Thyroid gland (tissue), 4 donors: ENCODE measurements at regions not wholly inside any gene's neighbourhood (a gene's known extent, or its start where the extent isn't known, plus 50 kb on each side); places are given as distances from the start of the nearest gene placed in this dataset.

Experiments used
- DNase-seq, 2 donors: peaks; one replicate each; pipeline ENCODE4 v3.0.0-alpha.2; 2019
- H3K27ac ChIP-seq, 3 donors: fragments of 200-600 bp; sonication (generic); 1 replicate in 2 of 3; 2 replicates in 1 of 3; pipeline ENCODE4 v1.5.1; 2016 to 2019; ENCODE audit warnings: mild to moderate bottlenecking in 1 of 3, moderate library complexity in 1 of 3
- H3K27me3 ChIP-seq: fragments of 200-600 bp; sonication (generic); one replicate; pipeline ENCODE4 v1.5.1; 2019
- H3K36me3 ChIP-seq, 2 donors: fragments of 200-600 bp; sonication (generic); one replicate each; pipeline ENCODE4 v1.5.1; 2016 to 2019
- H3K4me1 ChIP-seq, 2 donors: fragments of 200-600 bp; sonication (generic); one replicate each; pipeline ENCODE4 v1.5.1; 2017 to 2019
- H3K4me3 ChIP-seq, 3 donors: fragments of 200-600 bp; sonication (generic); replicated peaks in 1 of 3; 1 replicate in 2 of 3; 2 replicates in 1 of 3; pipeline ENCODE4 v1.5.1; 2016; ENCODE audit warnings: mild to moderate bottlenecking in 1 of 3
- H3K9me3 ChIP-seq: fragments of 200-600 bp; sonication (generic); one replicate; pipeline ENCODE4 v1.5.1; 2017
- CTCF ChIP-seq, 6 experiments: fragments of 200-600 bp in 3 of 6; fragments of 450-650 bp in 3 of 6; sonication (generic) in 3 of 6; IDR thresholded peaks; one replicate each; pipeline ENCODE4 v1.5.1; 2016 to 2019; ENCODE audit warnings: antibody characterized with exemption in 6 of 6, mild to moderate bottlenecking in 2 of 6, inconsistent platforms in 1 of 6, moderate library complexity in 1 of 6
- POLR2A ChIP-seq, 2 donors: fragments of 450-650 bp; IDR thresholded peaks; one replicate each; pipeline ENCODE4 v1.6.1; 2017; ENCODE audit warnings: antibody characterized with exemption in 2 of 2, mild to moderate bottlenecking in 2 of 2, moderate library complexity in 1 of 2
- WGBS, 2 donors: methylation state at CpG; one replicate each; pipeline ENCODE4 v1.1.5; 2017; 5-methylcytosine and 5-hydroxymethylcytosine counted together
- intact Hi-C: fragments of 100-400 bp; cut with DNase I; formaldehyde crosslinking; loops from one replicate; pipeline ENCODE4 v1.15.1; 2023

- 91 to 92% methylated on average over 2 of the region's 2 CpGs for WGBS, 2 donors
- intact Hi-C loops = no loop called here
- Histone ChIP-seq H3K9me3 (no peaks in the 10 kb centered on the region), H3K27ac (no peak overlapping the region), H3K27me3 (no peaks in the 10 kb centered on the region), H3K4me3 (no peak overlapping the region), H3K4me1 (no peaks in the 10 kb centered on the region), H3K36me3 (no peaks in the 10 kb centered on the region)
- TF ChIP-seq POLR2A (IDR thresholded peaks at IDR 0.05) = no peak
- no peak for TF ChIP-seq CTCF (IDR thresholded peaks at IDR 0.05)
- no peak for DNase-seq
Observed at GRCh38 chr11:27786331-27786730, 86.1 kb upstream of the BDNF start.

GRCh38 chr11:27783701-27784355, 83.6 kb upstream of the BDNF start:
- no peaks in the 10 kb centered on the region for H3K4me1 ChIP-seq
- no peak overlapping the region for H3K27ac ChIP-seq
- no peaks in the 10 kb centered on the region for H3K27me3 ChIP-seq
- no peak for DNase-seq
- no peaks in the 10 kb centered on the region for H3K9me3 ChIP-seq
- intact Hi-C loops = no loop called here
- no peak overlapping the region for H3K4me3 ChIP-seq
- TF ChIP-seq CTCF (IDR thresholded peaks at IDR 0.05) (no peak), POLR2A (IDR thresholded peaks at IDR 0.05) (no peak)
- H3K36me3 ChIP-seq = no peaks in the 10 kb centered on the region
- WGBS, 2 donors = 74 to 76% methylated on average over 5 of the region's 5 CpGs

- no peaks in the 10 kb centered on the region for H3K9me3 ChIP-seq
- TF ChIP-seq POLR2A (IDR thresholded peaks at IDR 0.05) (no peak), CTCF (IDR thresholded peaks at IDR 0.05) (no peak)
- H3K36me3 ChIP-seq = no peaks in the 10 kb centered on the region
- WGBS, 2 donors = 37 to 79% methylated on average over 3 of the region's 3 CpGs
- intact Hi-C loops = no loop called here
- H3K27me3 ChIP-seq = no peaks in the 10 kb centered on the region
- no peak overlapping the region for H3K4me3 ChIP-seq
- H3K27ac ChIP-seq = no peak overlapping the region
- no peak for DNase-seq
- H3K4me1 ChIP-seq = no peaks in the 10 kb centered on the region
Observed at GRCh38 chr11:27777033-27777432, 76.8 kb upstream of the BDNF start.

GRCh38 chr11:27773884-27774283, 73.6 kb upstream of the BDNF start:
- H3K9me3 ChIP-seq = no peaks in the 10 kb centered on the region
- TF ChIP-seq POLR2A (IDR thresholded peaks at IDR 0.05) (no peak), CTCF (IDR thresholded peaks at IDR 0.05) (no peak)
- DNase-seq = no peak
- no peaks in the 10 kb centered on the region for H3K27me3 ChIP-seq
- no peak overlapping the region for H3K4me3 ChIP-seq
- intact Hi-C loops = no loop called here
- H3K36me3 ChIP-seq = no peaks in the 10 kb centered on the region
- no peaks in the 10 kb centered on the region for H3K4me1 ChIP-seq
- no peak overlapping the region for H3K27ac ChIP-seq
- WGBS, 2 donors = 72 to 83% methylated on average over 1 of the region's 1 CpG

- H3K9me3 ChIP-seq = no peaks in the 10 kb centered on the region
- no peaks in the 10 kb centered on the region for H3K4me1 ChIP-seq
- intact Hi-C loops = no loop called here
- H3K4me3 ChIP-seq = no peak overlapping the region
- no peaks in the 10 kb centered on the region for H3K36me3 ChIP-seq
- TF ChIP-seq CTCF (IDR thresholded peaks at IDR 0.05) (no peak), POLR2A (IDR thresholded peaks at IDR 0.05) (no peak)
- no peaks in the 10 kb centered on the region for H3K27me3 ChIP-seq
- no peak for DNase-seq
- H3K27ac ChIP-seq = no peak overlapping the region
Observed at GRCh38 chr11:27771516-27771915, 71.3 kb upstream of the BDNF start.
